HG02852 (cell line): ENCODE measurements at regions not wholly inside any gene's neighbourhood (a gene's known extent, or its start where the extent isn't known, plus 50 kb on each side); places are given as distances from the start of the nearest gene placed in this dataset.

Experiments used
- ATAC-seq: cut with Tn5 transposase; IDR thresholded peaks from one replicate; pipeline ENCODE4 v1.9.1; 2021; ENCODE audit warnings: mild to moderate bottlenecking, moderate library complexity; ENCODE audit not compliant: unreplicated experiment

DNA sequence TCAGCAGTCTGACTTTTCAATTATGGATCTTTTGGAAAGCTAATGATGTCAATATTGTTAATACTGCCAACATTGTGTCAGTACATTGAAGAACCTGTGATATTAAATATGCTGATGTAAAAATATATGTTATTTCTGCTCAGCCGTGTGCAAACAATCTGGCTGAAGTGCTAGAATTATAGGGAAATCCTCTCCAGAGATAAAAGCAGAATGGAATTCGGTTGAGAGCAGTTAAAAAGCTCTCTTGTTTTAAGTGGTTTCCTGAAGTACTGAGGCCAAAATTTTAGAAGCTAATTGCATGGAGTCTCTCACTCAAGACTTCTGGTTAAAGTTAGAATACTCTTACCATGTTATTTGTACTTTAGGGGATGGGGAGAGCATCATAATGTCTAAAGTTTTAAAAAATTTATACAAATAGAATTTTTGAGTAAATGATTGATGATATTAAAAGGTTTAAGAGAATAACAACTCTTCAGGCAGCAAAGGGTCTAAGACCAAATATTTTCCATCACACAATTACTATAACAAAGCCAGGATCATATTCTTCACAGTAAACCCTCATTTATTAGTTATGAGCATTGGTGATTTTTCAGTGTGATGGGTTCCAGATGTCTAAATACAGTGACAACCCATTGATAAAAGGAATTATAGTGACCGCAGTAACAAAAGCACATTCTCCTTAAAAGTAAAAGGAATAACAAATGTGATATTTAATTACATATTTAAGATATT is 834.2 kb upstream of the CXADR start:
- no peak for ATAC-seq

DNA sequence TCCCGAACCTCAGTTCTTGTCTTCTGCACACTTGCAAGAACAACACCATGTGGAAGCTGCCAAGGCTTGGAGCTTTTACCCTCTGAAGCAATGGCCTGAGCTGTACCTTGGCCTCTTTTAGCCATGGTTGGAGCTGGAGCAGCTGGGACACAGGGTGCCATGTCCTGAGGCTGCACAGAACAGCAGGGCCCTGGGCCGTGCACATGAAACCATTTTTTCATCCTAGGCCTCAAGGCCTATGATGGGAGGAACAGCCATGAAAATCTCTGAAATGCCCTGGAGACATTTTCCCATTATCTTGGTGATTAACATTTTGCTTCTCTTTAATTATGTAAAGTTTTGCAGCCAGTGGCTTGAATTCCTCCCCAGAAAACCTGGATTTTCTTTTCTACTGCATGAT is 817.8 kb upstream of the CXADR start:
- no peak for ATAC-seq

DNA sequence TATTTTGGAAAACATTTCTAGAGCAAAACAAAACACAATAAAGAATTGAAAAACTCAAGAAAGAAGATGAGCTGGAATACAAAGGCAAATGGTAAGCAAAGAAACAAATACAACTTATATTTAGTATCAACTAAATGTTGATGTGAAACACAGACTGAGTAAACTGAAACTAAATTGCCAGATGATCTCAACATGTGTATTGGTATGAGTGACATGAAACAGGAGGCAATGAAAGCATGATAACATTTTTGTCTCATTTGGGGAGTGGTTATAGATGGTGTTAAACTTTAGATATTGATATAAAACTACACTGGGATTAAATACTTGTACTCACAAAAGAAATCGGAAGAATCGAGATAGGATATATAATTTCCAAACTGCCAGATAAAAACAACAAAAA is 805.6 kb upstream of the CXADR start:
- no peak for ATAC-seq

DNA sequence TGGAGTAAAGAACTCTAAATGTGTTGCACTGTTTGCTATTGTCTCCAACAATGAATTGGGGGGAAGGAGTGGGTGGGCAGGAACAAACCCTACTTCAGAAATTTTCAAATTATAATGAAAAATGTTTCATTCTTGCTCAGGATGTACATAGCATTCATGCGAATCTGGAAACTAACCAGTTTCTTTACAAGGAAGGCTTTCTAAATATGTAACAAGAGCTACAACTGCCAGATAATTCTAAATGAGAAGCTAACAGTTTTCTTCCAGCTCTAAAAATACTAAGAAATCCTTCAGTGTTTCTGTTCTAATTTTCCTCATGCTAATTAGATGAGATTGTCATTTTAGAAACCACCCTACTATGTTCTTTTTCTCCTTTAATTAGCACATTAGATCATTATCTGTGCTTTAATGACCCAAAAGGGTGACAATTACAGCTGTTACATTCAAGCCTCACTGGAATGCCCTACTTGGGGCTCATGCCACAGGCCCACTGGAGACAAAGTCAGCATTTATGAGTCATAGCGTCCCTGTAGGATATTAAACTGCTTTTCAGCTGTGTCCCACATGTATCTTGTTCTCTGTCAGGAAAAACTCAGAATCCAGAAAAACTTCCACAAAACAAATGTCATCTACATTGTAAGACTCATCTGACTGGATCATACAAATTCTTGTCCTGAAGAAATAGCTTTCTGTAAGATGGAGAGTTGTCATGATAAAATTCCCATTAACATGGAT is 804.6 kb upstream of the CXADR start:
- no peak for ATAC-seq

DNA sequence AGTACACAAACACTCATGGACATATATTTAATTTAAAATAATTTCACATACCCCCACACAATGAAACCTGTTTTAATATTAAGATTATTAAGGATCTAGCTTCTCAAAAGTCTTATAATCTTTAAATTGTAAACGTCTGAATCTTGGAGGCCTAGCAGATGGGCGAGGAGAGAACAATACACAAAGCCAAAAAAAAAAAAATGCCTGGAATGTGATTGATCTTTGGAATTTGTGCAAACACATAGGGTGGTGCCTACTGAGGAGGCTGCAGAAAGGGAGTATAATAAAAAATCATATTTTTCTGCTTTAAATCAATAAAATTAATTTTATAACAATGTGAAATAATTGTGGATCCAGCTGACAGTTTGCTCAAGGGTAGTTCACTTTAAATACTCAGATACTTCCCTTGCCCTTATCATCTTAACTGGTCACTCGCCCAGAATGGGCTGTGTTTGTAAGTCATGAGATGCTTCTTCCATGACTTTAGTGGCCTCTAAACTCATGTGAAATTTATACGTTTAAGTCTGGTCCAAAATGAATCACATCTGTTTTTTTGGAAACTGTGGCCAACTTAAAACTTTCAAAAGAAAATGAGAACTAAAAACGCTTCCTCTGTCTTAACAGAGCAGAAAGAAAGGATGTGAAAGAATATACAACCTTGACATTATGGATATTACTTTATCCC is 802.8 kb upstream of the CXADR start:
- no peak for ATAC-seq

DNA sequence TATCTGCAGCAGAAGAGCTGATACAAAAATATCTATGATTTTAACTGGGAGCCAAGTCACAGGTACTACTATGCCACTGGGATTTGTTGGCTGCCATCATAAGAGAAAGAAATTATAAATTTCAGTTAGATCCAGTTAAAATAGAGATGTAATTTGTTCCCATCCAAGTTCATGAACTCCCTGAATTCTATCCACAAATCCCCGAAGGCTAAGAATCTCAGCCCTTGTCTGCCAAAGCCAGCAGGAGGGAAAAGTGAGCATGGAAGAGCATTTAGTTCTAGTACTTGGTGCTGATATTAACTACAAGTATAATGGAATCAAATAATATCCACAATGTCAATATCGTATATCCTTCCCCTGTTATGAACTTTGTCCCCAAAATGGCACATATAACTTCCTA is 801.1 kb upstream of the CXADR start:
- ATAC-seq: no peak

DNA sequence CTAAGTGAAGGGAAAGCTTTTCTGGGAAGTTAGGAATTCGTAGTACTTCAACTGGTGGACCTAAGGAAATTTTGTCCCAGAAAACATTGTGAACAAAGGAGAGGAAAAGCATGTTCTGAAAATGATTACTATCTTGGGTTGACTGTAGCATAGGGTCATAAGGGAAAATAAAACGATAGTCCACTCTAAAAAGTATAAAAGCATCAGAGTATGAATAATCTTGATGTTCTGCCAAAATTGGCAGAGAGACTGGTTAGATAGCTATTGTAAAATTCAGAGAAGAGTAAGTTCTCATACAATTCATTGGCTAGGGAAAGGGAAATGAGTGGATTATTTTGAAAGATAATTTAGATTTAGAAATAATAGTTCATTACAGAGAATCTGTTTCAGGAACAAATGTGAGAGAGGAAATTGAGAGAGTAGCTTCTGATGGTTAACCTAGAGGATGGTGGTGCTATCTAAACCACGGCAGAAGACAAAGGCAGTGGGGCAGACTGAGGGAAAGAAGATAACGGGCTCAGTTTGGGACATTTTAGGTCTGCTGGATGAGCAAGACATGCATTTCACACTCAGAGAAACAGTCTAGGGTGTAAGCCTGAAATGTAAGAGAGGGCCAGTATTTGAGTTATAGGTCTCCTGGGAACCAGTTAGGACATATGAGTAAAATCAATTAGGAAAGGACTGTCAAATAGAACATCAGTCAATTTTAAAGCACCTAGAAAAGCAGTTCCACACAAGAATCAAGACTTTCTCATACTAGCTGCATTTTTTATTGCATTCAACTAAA is 799.3 kb upstream of the CXADR start:
- no peak for ATAC-seq

DNA sequence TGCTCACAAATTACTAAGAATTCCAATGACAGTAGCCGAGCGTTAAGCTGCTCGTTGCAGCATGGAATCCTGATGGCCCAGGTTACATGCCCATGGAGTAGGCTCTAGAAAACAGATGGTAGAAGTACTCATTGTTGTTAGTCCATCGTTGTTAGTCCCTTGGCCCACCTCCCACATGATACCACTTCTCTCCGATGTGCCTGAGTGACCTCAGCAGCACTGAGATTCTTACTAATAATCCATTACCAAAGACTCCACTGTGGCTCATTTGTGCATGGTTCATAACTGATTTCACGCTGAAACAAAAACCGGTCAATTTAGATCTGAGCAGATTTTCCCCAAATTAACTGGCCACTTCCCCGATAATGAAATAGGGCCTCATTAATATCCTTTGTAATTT is 772.3 kb upstream of the CXADR start:
- ATAC-seq: no peak

DNA sequence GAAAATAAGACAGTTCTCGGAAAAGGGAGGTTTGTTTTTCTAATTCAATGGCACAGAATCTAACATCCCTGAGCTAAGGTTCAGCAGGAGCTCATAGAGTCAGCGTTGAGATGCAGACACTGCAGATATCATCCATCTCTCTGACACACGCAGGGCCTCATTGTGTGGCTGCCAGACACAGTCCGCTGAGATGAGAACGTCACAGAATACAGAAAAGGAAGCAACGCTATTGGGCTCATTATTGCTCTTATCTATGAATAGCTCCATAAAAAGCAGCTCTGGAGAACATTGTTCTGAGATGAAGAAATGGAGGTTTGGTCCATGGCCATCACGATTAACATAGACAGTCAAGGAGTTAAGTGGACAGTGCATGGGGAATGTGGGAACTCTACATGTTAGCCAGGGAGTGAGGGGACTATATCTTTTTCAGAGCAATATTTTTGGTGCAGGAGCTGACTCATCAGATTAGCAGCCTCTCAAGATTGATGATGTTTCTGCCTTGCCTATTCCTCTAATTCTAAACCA is 771.6 kb upstream of the CXADR start:
- no peak for ATAC-seq

DNA sequence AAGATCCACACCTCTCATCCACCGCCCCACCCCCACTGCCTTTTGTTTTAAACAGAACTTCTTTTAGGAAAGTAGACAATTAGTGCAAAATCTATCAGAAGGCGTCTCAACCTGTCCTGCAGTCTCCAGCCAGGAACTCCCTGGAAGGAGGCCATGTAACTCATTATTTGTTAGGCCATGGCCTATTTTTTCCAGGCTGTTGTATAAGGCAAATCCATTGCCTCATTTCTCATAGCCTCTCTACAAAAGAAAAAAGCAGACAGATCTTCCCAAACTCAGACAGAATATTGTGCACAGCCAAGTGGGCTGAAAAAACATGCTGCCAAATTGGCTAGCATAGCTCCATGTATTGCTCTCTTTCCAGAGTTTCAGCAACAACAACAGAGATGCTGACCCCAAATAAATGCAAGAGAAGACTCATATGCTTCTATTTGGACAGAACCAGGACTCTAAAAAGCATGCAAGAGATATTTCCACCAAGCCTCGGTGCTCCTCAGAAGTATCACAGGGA is 770.7 kb upstream of the CXADR start:
- ATAC-seq: no peak

DNA sequence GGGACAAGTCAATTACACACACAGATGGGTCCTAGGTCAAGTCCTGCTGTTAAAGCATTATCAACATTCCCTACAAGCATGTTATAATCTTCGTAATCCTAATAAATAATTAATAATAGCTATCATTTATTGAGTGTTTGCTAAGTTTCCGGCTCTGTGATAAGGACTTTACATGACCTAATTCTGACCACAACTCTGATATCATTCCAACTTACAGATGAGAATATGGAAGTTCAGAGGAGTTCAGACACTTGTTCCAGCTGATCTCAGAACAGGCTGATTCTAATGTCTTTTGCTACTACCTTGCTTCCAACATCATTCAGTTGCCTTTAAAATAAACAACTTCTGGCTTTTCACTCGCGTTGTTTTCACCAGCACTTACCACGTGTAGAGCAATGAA is 770.1 kb upstream of the CXADR start:
- no peak for ATAC-seq

DNA sequence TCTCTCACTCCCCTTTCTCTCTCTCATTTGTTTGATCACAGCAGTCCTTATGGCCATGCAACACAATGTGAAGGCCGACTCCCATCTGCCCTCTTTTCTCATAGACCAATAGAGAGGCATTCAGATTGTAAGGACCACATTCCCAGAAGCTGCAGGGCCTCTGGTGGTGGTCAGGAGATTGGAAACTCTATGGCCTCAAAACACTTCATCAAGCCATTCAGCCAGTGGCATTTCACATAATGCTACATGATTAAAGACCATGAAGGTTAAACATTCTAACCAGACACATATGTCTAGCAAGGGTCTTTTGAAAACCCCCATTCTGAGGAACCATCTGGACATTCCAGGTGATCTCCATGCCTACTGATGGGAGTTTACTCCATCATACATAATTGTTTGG is 769.5 kb upstream of the CXADR start:
- no peak for ATAC-seq

DNA sequence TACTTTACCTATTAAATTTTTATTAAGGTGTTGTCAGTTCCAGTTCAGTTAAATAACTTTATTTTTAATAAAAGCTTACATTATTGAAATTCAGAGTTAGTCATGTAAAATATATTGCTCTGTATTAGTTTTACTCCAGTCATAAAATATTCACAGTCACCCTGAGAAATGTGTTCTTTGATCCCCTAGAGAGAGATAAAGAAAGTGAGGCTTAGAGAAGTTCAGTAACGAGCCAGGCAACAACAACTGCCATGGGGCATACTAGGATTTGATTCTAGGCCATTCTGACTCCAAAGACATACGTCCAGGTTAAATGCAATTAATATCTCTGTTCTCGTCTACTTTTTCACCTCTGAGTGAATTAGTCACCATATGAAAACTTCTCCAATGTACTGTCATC is 761.9 kb upstream of the CXADR start:
- no peak for ATAC-seq

DNA sequence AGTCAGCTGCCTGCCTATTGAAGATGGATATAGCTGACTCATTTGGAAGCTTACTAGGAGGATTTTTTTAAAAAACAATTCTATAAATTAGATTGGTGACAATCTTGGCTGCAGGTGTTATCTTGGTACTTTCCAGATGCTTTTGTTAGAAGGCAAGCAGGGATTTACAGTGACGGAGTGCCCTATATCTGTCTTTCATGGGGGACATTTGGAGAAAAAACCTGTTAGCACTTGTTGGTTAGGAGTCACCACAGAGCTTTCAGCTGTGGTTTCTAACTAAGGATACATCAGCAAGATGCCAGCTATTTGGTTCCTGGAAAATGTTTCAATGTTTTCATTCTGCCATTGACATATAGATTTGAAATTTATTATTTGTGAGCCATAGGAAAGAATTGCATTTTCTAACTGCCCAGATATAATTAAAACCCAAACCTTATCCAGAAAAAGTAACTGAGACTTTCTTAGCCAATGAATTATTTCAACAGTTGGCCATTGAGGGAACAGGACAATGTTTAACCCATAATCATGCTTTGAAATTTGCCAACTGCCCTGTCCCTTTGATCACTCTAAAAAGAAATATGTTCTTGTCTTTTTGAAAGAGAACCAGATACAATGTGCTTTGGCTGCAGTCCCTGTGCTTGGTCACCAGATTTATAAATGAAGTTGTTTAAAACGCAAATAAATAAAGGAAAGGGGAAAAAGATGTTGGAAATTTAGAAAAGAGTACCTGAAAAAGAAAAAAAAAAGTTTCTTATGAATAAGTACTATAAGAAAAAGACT is 761.0 kb upstream of the CXADR start:
- no peak for ATAC-seq

DNA sequence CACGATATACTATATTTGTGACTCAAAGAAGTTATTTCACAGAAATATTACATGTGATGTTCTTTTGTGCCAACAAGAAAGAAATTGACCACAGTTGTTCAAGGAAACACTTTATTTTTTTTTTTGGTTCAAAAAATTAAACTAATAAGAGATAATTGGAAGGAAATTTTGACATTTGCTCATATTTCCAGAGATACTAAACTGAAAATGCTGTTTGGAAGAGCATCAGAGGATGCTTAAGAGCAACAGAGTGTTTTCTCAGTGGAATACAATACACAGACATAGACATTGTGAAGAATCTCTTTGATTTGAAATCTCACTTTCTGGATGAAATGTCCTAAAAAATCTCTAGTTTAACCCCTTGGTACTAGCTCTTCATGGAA is 760.4 kb upstream of the CXADR start:
- ATAC-seq: no peak

DNA sequence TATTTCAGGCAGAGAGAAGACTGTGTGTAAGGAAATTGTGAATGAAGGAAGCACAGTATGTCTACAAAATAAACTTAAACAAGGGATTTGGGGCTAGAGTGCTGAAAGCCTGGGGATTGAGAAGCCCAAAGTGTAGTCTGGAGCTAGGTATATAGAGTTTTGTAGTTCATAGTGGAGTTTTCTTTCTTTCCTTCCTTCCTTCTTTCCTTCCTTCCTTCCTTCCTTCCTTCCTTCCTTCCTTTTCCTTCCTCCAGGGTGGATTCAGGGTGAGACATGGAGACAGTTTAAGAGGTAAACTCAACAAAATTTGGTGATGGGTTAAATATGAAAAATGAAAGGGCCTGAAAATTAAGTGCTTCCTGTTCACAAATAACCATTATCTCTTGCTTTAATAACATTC is 757.8 kb upstream of the CXADR start:
- ATAC-seq: no peak

DNA sequence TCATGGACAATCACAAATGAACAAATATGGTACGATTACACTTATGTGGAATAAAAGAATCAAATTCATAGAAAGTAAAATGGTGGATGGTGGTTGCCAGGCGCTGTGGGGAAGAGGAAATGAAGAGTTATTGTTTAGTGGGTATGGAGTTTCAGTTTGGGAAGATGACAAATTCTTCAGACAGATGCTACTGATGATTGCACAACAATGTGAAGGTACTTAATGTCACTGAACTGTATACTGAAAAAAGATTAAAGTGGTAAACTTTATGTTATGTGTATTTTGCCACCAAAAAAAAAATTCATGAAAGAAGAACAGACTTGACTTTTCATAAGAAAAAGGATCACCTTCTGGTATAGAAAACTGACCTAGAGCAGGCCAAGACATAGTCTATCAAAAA is 745.6 kb upstream of the CXADR start:
- ATAC-seq: no peak

DNA sequence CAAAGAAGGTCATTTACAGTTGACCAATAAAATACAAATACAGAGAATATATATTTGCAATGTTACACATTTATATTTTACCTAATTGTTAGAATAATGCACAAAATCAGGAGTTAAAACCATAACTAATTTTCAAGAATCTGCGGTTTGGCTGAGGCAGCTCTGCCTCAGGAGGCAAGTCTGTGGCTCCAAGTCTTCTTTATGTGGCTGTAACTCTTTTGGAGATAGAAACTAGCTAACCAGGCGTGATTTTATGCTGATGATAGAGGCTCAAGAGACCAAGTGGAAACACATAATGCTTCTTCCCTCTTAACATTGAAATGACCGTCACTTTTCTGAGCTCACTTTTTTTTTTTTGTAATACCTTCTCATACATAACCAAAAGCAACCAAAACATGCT is 744.7 kb upstream of the CXADR start:
- no peak for ATAC-seq

DNA sequence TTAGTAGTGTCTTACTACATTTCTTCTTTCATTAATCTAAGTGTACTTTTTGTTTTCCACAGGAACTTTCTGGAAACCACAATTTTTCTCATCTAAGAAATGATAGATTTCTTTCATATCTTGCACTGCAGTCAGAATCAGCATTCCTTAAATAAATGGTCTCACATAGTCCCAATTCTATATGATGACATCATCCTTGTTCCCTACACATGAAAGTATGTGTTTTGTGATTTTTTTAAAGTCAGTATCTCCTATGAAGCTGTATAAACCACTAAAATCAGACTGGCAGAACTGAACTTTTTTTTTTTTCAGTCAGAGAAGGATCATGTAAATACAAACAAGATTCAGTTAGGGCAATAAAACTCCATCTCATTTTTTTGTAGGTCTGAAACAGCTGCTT is 742.6 kb upstream of the CXADR start:
- no peak for ATAC-seq

DNA sequence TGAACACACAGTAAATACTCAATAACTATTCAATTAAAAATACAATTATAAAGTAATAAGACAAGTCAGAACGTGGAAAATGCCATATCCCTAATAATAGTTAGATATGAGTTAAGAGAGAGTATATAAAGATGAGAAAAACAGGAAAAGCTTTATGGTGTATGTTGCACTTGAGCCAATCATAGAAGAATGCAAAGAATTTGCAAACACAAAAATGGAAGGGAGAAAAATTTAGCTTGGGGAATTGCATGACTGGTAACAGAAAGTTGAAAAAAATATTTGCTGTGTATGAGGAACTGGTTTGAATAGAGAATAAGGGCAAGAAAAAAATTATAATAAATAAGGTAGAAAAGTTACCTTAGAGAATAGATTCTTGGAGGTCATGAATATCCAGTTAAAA is 739.6 kb upstream of the CXADR start:
- no peak for ATAC-seq
